Loucy (cell line): ENCODE measurements at regions not wholly inside any gene's neighbourhood (a gene's known extent, or its start where the extent isn't known, plus 50 kb on each side); places are given as distances from the start of the nearest gene placed in this dataset.

Experiments
- EZH2phosphoT487 ChIP-seq: fragments of 200-600 bp; IDR thresholded peaks from 2 replicates; pipeline ENCODE4 v1.6.1; 2018; ENCODE audit warnings: antibody characterized with exemption, mild to moderate bottlenecking, moderate library complexity, borderline replicate concordance
- TF ChIP-seq, protein P1 (sequence below): fragments of 200-600 bp; sonication (generic); conservative IDR thresholded peaks from 2 replicates; pipeline ENCODE4 v1.5.1; 2014; ENCODE audit warnings: mild to moderate bottlenecking, antibody characterized with exemption, low read length

DNA sequence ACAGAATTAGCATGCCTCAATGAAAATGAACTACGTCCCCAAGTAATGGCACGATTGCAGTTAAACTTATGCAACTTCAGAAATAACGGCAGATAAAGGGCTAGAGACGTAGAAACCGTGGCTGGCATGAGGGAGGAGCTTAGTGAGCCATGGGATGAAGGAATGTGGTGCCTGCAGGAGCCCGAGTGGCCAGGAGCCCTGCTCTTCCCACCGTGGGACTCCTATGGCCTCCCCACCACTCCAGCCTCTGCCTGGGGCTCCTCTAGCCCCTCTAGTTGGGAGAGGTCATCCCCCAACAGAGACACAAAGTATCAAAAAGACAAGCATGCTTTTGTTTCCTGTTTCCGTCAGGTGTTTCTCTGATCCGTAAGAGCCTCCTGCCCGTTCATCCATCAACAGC, 75.1 kb upstream of the BHLHE23 start:
- TF ChIP-seq, protein P1, sequence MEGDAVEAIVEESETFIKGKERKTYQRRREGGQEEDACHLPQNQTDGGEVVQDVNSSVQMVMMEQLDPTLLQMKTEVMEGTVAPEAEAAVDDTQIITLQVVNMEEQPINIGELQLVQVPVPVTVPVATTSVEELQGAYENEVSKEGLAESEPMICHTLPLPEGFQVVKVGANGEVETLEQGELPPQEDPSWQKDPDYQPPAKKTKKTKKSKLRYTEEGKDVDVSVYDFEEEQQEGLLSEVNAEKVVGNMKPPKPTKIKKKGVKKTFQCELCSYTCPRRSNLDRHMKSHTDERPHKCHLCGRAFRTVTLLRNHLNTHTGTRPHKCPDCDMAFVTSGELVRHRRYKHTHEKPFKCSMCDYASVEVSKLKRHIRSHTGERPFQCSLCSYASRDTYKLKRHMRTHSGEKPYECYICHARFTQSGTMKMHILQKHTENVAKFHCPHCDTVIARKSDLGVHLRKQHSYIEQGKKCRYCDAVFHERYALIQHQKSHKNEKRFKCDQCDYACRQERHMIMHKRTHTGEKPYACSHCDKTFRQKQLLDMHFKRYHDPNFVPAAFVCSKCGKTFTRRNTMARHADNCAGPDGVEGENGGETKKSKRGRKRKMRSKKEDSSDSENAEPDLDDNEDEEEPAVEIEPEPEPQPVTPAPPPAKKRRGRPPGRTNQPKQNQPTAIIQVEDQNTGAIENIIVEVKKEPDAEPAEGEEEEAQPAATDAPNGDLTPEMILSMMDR = no peak
- TF ChIP-seq EZH2phosphoT487 = no peak
